ENCODE measurements at regions not wholly inside any gene's neighbourhood (a gene's known extent, or its start where the extent isn't known, plus 50 kb on each side); places are given as distances from the start of the nearest gene placed in this dataset.
"Not testable (repeated sequence)": the region's sequence is repeated elsewhere in the genome, so short reads cannot be mapped to it uniquely, and the experiment has no call there.

DNA sequence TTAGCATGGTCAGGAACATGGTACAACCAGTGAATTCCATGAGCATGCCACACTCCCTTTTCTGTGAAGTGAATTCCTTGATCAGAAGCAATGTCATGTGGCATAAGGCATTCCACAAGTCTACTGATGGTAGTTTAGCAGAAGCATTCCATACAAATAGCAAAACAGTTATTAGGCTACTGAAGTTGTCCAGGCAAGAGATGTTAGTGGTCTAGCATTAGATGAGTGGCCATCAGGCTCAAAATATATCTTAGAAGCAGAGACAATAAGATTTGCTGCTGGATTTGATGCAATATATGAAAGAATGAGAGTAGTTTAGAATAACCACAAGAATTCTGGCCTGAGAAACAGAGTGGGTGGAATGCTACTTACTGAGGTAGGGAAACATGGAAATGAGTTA lies 355.3 kb upstream of the NRXN1 start:
- peak; percentile 92 for DNase-seq

DNA sequence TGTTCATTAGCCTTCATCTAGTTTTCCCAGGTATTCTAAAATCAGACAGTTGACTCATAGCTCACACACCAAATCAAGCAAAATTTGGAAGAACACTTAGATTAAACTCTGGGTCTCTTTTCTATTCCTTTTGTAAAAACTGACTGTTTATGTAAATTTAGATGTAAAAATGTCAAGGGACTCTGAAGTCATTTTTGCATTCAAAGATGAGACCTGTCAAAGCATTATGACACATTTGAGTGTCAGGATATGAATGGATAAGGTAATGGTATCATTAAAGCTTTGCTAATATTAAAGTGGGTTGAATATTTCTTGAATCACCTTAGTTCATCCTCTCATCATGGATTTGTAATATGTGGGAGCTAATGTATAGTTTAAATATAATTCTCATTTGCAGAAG lies 348.1 kb upstream of the NRXN1 start:
- DNase-seq: no peak

DNA sequence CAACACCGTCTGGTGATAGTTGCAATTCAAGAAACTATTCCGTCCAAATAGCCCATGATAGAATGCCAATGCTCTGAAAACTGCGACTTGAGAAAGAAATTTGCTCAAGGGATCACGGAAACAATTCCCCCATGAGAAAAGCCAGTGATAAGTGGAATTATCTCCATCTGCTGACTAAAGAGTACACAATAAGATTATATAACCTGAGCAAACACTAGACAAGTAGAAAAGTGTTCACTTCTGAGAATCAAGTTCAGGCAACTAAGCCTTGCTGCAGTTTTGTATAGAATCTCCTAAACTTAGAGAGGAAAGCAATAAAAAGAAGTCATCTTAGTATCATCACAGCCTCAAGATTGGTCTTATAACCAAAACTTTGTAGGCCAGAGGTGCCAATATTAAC lies 336.3 kb upstream of the NRXN1 start:
- DNase-seq: no peak

DNA sequence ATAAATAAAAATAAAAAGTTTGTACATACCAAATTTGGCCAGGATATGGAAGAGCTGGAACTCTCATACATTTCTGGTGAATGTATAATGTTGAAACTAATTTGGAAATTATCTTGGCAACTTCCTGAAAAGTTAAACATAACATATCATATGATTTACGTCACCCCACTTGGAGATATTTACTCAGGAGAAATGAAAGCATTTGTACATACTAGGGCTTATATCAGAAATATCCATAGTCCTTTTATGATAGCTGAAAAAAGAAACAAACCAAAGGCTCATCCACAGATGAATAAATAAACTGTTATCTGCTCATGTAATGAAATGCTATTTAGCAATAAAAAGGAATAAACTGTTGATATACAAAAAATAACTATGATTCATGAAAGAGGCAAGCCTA lies 318.2 kb upstream of the NRXN1 start:
- peak; percentile 54 for DNase-seq

DNA sequence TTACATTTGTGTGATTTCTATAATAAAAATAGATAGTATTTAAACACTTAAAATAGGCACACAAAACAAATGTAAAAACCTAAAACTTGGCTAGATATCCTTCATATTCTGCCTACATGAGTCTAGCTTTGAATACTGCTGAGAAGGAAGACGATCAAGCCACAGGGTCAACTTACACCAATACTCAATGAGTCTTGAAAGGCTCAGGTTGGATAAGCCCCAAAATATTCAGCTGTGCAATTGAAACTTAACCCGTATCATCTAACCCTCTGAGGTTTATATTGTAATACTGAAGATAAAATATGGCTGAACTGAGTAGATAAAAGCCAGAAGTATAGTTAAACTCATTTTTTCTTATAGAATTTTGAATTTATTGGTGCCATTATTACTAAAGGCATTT lies 313.0 kb upstream of the NRXN1 start:
- peak; percentile 9 for DNase-seq

DNA sequence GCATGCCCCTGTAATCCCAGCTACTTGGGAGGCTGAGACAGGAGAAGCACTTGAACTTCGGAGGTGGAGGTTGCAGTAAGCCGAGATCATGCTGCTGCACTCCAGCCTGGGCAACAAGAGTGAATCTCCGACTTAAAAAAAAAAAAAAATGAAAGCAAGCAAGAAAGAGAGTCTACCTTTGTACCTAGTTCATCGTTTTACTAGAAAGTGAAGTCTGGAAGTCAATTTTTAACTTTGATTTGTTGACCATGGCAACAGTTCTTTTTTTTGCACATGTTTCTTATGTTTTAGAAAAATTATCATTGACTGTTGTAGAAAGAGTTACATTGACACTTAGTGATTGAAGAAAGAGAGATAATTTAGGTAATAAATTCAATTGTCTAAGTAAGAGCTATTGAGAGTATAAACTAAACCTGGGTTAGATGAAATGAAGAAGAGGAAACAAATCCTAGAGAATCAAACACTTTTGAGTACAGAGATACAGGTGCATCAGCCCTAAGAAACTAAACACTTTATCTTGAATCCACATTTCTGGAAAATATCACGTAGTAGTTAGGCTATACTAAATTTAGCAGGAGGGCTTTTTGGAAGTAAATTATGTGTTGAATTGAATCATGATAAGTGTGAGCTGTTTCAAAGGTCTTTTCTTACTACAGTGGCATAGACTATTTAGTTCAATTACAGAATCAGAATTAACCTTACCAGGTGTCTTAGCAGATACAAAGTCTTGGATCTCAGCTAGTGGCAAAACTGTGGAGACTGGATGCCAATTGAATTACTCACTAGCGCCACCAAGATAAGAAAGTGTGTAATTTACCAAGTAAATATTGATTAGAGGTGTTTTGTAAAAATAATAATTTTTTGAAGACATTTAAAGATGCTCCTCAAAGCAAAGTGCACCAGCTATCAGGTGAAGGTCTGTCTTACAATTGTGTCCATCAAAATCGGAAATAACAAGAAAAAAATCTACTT lies 303.4 kb upstream of the NRXN1 start:
- no peak for DNase-seq

DNA sequence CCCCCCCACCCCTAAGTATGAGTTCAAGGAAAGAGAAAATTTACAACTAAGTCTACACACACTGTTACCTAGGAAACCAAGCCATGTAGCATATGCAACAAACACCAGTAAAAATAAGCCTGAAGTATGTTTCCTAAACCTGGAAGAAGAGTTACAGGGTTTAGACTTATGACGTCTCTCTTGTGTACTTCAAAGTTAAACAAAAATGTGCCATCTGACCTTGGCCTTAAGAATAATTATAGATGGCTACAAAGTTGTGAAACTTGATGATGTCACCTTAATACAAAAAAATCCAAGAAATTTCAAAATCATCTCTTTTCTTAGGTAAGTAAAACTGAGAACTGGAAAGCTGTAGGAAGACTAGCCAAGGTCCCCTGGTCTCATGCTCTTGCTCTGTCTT lies 297.6 kb upstream of the NRXN1 start:
- no peak for DNase-seq

DNA sequence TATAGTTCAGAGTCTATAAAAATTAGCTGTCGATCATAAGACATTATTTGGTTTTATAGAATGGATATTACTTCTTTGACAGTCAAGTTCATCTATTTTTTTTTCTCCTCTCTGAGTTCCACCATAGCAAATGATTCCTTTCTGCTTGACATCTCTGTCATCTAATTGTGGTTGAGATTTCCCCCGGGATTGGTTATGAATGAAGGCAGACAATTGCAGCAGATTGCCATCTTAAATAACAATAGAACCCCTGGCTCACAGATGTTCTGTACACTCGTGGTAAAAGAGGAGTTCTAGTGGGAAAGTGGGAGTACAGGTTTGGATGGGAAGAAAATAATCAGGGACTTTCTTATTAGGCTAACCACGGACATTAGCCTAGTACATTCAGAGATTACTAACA lies 292.1 kb upstream of the NRXN1 start:
- no peak for DNase-seq

DNA sequence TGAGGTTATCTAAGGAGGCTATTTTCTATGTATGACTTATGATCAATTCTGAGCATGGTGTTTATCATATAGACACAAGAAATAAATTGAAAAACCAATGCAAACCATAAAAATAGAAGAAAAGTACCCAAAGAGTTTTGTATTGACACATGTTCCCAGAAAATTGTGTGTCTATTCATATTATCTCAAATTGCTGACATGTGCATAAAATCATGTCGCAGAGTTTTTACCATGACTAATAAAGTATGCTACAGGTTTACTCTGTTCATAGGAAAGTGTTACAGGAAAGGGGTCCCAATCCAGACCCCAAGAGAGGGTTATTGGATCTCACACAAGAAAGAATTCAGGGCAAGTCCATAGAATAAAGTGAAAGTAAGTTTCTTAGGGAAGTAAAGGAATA lies 290.7 kb upstream of the NRXN1 start:
- no peak for DNase-seq

DNA sequence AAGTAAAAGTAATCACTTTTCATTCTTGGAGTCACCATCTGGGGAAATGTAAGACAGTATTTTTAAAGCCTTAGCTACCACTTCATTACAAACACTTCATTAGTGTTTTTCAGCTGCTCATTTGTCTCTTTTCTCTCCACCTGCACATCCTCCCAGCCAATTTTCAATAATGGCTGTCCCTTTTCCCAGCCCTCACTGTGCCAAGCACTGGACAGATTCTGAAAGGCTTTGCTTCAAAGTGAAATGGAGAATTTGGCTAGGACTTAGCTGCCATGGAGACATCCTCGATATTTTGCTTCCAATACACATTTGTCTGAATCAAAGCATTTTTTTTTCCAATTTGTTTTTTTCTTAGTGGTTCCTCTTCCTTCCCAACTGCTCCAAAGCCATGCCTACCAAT lies 272.4 kb upstream of the NRXN1 start:
- DNase-seq: no peak

DNA sequence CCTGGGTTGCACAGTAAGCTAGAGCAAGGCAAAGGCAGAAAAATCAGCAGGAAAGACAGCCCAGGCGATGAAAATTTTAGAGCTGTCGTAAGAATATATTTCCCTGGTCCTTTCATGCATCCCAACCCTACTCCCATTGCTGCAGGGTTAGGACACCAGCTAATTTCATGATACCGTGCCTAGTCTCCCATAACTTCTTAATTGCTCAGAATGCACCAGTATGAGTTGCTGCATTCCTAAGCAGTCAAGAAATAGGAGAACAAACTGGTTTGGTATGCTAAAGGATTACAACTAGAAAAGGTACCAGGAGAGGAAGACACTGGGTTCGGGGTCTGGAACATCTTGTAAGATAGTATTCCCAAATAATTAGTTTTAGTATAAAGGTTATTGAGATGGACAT lies 269.4 kb upstream of the NRXN1 start:
- DNase-seq: peak; percentile 12

DNA sequence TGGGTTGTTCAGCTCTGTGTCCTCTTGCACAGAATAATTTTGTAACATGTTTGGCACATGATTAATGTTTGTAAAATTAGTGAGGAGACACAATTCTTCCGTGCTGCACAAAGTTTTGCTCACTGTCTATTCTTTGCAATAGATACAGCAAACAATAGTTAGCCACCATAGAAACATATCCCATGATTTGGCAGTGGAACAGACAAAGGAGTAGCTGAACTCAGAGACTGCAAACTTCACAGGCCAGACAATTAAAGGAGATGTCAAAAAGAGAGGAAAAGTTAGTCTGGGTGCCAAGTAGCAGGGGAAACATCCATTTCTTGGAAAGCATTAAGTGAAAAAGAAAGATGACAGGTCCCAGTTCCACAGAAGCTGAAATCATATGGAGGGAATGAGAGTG lies 267.4 kb upstream of the NRXN1 start:
- no peak for DNase-seq

DNA sequence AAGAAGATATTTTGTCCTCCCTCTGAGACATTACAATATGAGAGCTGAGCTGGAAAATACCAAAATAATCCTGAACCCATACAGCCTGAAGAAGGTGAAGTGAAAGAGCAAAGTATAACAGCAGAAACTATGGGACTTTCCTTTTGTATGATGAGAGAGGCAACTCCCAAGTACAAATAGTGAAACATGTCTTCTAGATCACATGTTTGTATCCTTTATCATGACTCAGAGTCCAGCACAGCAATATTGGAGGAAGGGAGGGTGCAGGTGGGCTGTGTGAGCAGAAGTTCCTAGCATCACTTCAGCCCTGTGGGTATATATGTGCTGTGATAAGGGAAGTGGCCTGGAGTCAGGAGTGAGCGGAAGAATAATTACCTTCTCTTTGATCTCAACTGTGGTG lies 265.6 kb upstream of the NRXN1 start:
- DNase-seq: no peak

DNA sequence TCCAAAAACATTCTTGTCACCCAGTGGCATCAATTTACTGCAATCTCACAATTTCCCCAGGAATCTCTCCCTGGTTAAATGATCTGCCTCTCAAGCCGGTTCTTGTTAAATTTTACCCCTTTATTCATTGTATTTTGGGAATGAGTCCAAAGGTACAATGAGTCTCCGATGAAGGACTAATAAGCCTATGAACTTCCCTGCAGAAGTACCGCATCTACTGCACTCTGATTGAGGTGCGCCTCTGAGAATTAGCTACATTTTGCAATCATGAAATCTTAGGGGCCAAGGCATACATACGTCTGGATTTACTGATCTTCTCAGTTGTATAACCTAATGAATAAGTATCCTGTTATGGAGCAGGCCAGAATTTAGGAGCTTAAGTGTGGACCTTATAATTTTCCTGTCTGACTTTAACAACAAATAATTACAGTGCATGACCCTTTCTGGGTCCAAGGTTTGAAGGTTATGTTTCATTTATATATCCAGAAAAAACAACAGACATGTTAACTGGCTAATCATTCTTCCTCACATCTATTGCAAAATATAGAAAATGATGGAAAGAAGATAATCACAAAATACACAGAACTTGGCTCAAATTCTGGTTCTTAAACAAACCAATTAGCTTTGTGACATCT lies 261.8 kb upstream of the NRXN1 start:
- no peak for DNase-seq

DNA sequence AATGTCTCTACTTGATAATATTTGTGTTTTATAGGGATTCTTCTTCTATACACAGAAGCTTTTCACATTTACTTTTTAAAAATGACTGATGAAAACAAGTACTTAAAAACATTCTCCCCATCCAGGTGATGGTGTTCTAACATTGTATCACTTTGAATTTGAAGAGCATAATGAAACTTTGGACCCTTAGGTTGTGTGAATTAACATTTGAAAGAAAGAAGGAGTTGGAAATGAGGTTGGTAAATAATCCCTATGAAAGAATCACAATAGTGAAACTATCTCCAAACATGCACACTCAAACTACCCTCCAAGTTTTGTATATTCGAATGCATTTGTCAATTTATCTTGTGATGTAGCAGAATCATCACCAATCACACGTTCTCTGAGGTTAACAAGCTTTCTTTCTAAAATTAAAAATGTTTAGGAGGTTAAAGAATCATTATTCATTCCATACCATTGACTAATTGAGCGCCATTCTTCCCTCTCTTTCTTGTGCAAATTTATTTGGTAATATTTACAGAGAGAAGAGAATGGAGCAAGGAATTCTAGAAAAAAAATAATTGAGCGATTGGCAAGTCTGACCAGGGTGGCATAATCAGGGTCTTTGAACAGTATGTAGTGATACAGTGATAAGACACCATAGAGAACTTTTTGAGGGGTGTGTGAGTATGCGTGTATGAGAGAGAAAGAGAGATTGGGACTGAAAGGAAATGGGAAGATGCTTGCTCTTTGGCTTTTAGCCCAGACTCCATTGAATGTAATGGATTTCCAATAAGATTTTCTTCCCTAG lies 260.0 kb upstream of the NRXN1 start:
- DNase-seq: no peak

DNA sequence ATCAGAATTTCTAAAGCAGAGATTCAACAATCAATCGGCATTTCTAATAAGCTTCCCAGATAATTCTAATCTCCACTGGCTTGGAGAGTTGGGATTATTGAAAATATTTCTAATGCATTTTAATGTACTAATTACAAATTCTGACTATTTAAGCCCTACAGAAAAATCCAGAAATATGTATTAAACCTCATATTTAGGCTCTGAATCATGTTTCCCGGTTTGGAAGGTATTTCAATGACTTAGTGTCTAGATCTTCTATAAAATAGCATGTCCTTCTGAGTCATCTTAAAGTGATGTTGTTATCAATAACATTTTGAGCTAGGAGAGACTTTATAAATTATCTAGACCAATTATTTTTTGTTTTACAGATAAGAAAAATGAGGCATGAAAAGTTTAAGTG lies 258.8 kb upstream of the NRXN1 start:
- peak; percentile 76 for DNase-seq

DNA sequence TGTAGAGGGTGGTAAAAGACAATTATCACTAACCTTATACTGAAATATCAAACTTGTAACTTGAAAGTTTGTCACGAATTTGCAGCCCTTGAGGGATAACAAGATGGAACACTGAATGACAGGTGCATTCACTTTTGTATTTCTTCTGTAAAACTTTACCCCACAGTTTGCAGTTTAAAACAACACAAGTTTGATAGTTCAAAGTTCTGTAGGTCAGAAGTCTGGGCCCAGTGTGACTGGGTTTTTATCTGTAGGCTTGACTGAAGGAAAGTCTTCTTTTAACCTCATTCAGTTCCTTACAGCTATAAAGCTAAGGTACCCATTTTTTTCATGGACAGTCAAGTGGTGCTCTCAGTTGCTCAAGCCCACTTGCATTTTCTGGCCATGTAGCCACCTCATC lies 257.1 kb upstream of the NRXN1 start:
- no peak for DNase-seq

DNA sequence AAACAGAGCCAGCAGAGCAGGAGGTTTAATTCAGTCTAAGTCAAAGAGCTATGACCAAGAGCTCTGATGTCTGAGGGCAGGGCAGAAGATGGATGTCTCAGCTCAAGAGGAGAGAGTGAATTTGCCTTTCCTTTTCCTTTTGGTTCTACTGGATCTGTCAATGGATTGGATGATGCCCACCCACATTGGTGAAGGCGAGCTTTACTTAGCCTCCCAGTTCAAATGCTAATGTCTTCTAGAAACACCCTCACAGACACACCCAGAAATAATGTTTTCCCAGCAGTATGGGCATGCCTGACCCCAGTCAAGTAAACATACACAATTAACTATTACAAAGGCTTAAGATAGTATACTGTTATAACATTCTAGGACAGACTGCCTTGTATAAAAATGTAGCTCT lies 236.3 kb upstream of the NRXN1 start:
- DNase-seq: no peak

DNA sequence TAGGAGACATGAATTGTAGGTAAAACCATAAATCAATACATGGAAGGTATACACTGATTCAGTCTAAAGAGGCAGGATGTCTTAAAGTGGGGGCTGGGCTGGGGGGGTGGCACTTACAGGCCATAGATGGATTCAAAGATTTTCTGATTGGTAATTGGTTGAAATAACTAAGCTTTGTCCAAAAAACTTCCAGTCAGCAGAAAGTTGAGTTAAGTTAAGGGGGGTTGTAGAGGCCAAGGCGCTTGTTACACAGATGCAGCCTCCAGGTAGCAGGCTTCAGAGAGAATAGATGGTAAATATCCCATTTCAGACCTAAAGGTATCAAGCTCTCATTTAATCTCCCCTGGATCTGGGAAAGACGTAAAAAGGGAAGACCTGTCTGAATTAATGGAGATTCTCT lies 233.6 kb upstream of the NRXN1 start:
- DNase-seq: no peak

DNA sequence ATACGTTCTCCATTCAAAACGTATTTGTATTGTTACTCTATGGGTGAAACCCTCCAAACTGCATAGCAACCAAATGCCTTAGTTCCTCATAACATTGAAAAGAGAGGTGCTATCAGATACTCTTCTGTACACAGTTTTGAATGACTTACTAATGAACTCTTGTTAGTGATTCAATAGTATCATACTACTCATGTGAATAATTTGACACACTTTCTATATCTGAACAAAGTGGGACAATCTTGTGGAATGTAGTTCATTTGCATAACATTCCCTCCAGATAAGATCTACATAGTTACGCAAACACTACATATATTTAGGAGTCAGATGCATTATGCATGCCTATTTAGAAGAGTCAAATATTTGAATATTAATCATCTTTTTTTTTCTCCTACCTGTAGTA lies 232.0 kb upstream of the NRXN1 start:
- DNase-seq: peak; percentile 2

DNA sequence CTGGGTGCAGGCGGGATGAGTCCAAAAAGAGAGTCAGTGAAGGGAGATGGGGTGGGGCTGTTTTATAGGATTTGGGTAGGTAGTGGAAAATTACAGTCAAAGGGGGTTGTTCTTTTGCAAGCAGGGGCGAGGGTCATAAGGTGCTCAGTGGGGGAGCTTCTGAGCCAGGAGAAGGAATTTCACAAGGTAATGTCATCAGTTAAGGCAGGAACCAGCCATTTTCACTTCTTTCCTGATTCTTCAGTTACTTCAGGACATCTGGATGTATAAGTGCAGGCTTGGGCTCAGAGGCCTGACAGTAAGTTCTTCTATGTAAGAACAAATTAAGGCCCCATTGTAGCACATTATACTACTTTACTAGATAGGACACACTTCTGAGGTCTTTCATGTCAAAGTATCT lies 231.2 kb upstream of the NRXN1 start:
- not testable (repeated sequence) for DNase-seq

DNA sequence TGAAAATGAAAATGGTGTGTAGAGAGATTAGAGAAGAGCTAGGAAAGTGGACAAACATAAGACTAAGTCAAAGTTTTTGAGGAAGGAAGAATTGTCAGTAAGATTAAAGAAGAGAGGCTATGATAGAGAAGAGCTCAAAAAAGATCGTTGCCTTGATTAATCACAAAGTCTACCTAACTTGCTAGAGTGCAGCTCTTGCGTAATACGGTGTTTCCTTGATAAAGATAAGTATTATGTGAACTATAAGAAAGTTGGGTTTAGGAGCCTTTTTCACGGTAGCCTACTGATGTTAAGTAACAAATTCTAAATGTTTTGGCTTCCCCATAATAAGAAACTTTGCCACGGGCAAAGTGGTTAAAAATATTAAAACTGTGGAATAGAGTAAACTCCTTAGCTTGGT lies 226.4 kb upstream of the NRXN1 start:
- DNase-seq: no peak

DNA sequence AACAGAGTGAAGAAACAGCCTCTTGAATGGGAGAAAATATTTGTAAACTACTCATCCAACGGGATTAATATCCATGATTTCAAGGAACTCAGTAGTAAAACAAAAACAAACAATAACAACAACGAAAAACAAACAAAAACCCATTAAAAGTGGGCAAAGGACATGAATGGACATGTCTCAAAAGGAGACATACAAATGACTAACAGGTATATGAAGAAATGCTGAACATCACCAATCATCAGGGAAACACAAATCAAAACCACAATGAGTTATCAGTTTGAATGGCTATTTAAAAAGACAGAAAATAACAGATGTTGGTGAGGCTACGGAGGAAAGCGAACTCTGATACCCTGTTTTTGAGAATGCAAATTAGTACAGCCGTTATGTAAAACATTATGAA lies 224.8 kb upstream of the NRXN1 start:
- DNase-seq: no peak

DNA sequence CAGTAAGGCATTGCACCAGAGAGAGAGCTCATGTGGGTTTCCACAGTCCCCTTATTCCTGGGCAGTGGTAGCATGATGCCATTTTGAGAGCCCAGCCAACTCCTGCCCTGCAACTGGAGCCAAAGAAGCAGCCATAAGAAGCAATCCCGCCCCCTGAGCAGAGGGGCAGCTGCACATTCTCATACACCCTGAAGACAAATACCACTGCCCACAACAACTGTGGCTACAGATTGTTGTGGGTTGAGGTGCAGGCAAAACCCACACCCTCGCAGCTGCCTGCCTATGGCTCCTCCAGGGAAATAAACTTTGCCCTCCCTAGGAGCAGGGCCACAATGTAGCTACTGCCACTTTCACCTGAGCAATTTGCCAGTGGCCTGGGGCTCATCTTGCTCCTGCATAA lies 219.4 kb upstream of the NRXN1 start:
- no peak for DNase-seq
